K562 (cell line): ENCODE measurements at regions not wholly inside any gene's neighbourhood (a gene's known extent, or its start where the extent isn't known, plus 50 kb on each side); places are given as distances from the start of the nearest gene placed in this dataset.

ENCODE experiments used
- ATAC-seq: fragments of 200-7000 bp; cut with Tn5 transposase; 3 replicates; pipeline ENCODE4 v1.9.1; 2020; ENCODE audit warnings: moderate library complexity
- BruUV-seq: library from RNA; stranded (reverse); fragments of 400-500 nt; replicated peaks from 2 replicates; lab custom pipeline; 2021; lab: Mats Ljungman, UMichigan
- CTCF ChIA-PET: fragments of 300-600 bp; formaldehyde crosslinking; extraction: SDS; loops from one replicate; lab custom pipeline; 2021; ENCODE audit warnings: low intra/inter-chr PET ratio; lab: Yijun Ruan, JAX
- POLR2A ChIA-PET: fragments of 300-600, 350-650 bp; sonication (Branson Sonifier 250); formaldehyde crosslinking; extraction: SDS; loops from one replicate; lab custom pipeline; 2021; ENCODE audit warnings: antibody characterized with exemption, inconsistent platforms; lab: Yijun Ruan, JAX
- DNase-seq, 4 experiments: peaks; one replicate each; pipeline versions ENCODE4 v3.0.0 to v3.0.0-alpha.2; 2011 to 2018; ENCODE audit warnings: low spot score in 3 of 4, mixed read lengths in 3 of 4; ENCODE audit errors: extremely low read depth in 1 of 4
- FAIRE-seq: peaks from 2 replicates; lab custom pipeline; 2011; peaks lifted over from hg19 to GRCh38; lab: Jason Lieb, UNC
- H2AFZ ChIP-seq: 2 replicates; pipeline ENCODE4 v1.6.0; 2011; ENCODE audit warnings: low read depth, low read length, control low read depth, inconsistent platforms
- H3K27ac ChIP-seq: fragments of 200-600 bp; 3 replicates; pipeline ENCODE4 v1.8.0; 2011; ENCODE audit warnings: low read depth, mild to moderate bottlenecking, control low read depth, inconsistent platforms, low read length, moderate library complexity, mixed read lengths; ENCODE audit errors: extremely low read depth
- H3K27me3 ChIP-seq, 2 experiments: fragments of 300-600 bp in 1 of 2; 2 replicates in 1 of 2; 3 replicates in 1 of 2; pipeline versions ENCODE4 v1.6.0 to v1.8.0; 2011; ENCODE audit warnings: inconsistent platforms in 2 of 2, low read length in 2 of 2, mild to moderate bottlenecking in 1 of 2, mixed read lengths in 1 of 2, moderate library complexity in 1 of 2; ENCODE audit not compliant: control insufficient read depth in 2 of 2, insufficient read depth in 2 of 2
- H3K36me3 ChIP-seq: fragments of 300-600 bp; 3 replicates; pipeline ENCODE4 v1.8.0; 2011; ENCODE audit warnings: mild to moderate bottlenecking, low read length, inconsistent platforms; ENCODE audit not compliant: control insufficient read depth, insufficient read depth
- H3K4me1 ChIP-seq, 2 experiments: fragments of 200-600 bp in 1 of 2; replicated peaks in 1 of 2; 2 replicates in 1 of 2; 3 replicates in 1 of 2; pipeline versions ENCODE4 v1.5.1 to v1.8.0; 2011; ENCODE audit warnings: inconsistent platforms in 2 of 2, low read length in 2 of 2, mild to moderate bottlenecking in 1 of 2, mixed read lengths in 1 of 2, moderate library complexity in 1 of 2; ENCODE audit not compliant: control insufficient read depth in 2 of 2, insufficient read depth in 2 of 2
- H3K4me2 ChIP-seq: 2 replicates; pipeline ENCODE4 v1.6.1; 2011; ENCODE audit warnings: low read length, control low read depth, inconsistent platforms, mixed read lengths; ENCODE audit not compliant: insufficient read depth
- H3K4me3 ChIP-seq: fragments of 200-600 bp; sonication (generic), shearing (Covaris generic); 2 replicates; pipeline ENCODE4 v1.5.1; 2016; ENCODE audit warnings: control low read depth, inconsistent platforms
- H3K79me2 ChIP-seq: fragments of 200-600 bp; 3 replicates; pipeline ENCODE4 v1.8.0; 2011; ENCODE audit warnings: low read length, inconsistent platforms; ENCODE audit not compliant: control insufficient read depth, insufficient read depth
- H3K9ac ChIP-seq, 2 experiments: 2 replicates each; pipeline versions ENCODE4 v1.6.0 to v1.6.1; 2011; ENCODE audit warnings: low read depth in 2 of 2, low read length in 2 of 2, control low read depth in 1 of 2, inconsistent platforms in 1 of 2, mild to moderate bottlenecking in 1 of 2, mixed read lengths in 1 of 2; ENCODE audit not compliant: insufficient read depth in 1 of 2
- H3K9me1 ChIP-seq: one replicate; pipeline ENCODE4 v1.6.0; 2011; ENCODE audit warnings: inconsistent platforms, mild to moderate bottlenecking, low read length, moderate library complexity; ENCODE audit not compliant: control insufficient read depth, insufficient read depth
- H3K9me3 ChIP-seq: replicated peaks from 2 replicates; pipeline ENCODE4 v1.5.1; 2011; ENCODE audit warnings: low read depth, low read length, inconsistent platforms; ENCODE audit not compliant: control insufficient read depth, insufficient read depth
- H4K20me1 ChIP-seq: replicated peaks from 2 replicates; pipeline ENCODE4 v1.6.1; 2011; ENCODE audit warnings: low read length, inconsistent platforms, mixed read lengths; ENCODE audit not compliant: control insufficient read depth, insufficient read depth
- DEAF1 ChIP-seq: fragments of 450-650 bp; formaldehyde crosslinking; IDR thresholded peaks from 2 replicates; pipeline ENCODE4 v1.4.0; 2020; ENCODE audit warnings: mild to moderate bottlenecking, moderate library complexity
- ZNF133 ChIP-seq: fragments of 250-450 bp; sonication (Bioruptor Pico); IDR thresholded peaks from 2 replicates; pipeline ENCODE4 v1.4.0; 2020; ENCODE audit warnings: mild to moderate bottlenecking
- WGBS: fragments of 100-300 bp; shearing (Covaris generic); methylation state at CpG from one replicate; pipeline ENCODE4 v1.1.6; 2016; ENCODE audit warnings: low coverage, mixed read lengths; ENCODE audit not compliant: insufficient coverage; ENCODE audit errors: missing lambda C conversion rate; 5-methylcytosine and 5-hydroxymethylcytosine counted together
- in situ Hi-C: fragments of 300-500 bp; cut with MboI; formaldehyde crosslinking; loops from 4 replicates; pipeline ENCODE4 v1.15.0; 2018; ENCODE audit warnings: inconsistent platforms, mixed read lengths
- intact Hi-C: fragments of 100-400 bp; cut with micrococcal nuclease; formaldehyde crosslinking; loops from 2 replicates; pipeline ENCODE4 v1.14.2; 2022

- POLR2A ChIA-PET, result no interaction called here
- DNase-seq (no peak), ATAC-seq (no peak), FAIRE-seq (no peak)
- Histone ChIP-seq H3K27me3 (no peaks in the 10 kb centered on the region), H2AFZ (no peak overlapping the region), H3K9me3 (no peaks in the 10 kb centered on the region), H3K9me1 (no peaks in the 10 kb centered on the region), H3K4me3 (no peak overlapping the region), H4K20me1 (no peaks in the 10 kb centered on the region), H3K4me2 (no peak overlapping the region), H3K27ac (no peak overlapping the region)
- in situ Hi-C loops, result no loop called here
- TF ChIP-seq ZNF133 (CRISPR knock-in tag), result no peak
- TF ChIP-seq, all 486 proteins: peak for 0
- 0% methylated on average over 1 of the region's 1 CpG for WGBS
- Histone ChIP-seq H3K4me1 (no peaks in the 10 kb centered on the region), H3K79me2 (no peaks in the 10 kb centered on the region), H3K36me3 (no peaks in the 10 kb centered on the region), H3K9ac (no peak overlapping the region)
- no TSS peak for BruUV-seq
- intact Hi-C loops, result no loop called here
- CTCF ChIA-PET, result no interaction called here
These were observed 407.7 kb downstream of the PLPP3 start for GRCh38 chr1:56171670-56172069.

- CTCF ChIA-PET, result no interaction called here
- Histone ChIP-seq H3K4me2 (no peak overlapping the region), H3K36me3 (no peaks in the 10 kb centered on the region), H3K9me3 (no peaks in the 10 kb centered on the region), H3K79me2 (no peaks in the 10 kb centered on the region), H2AFZ (no peak overlapping the region), H3K27ac (no peak overlapping the region), H3K4me3 (no peak overlapping the region), H3K27me3 (no peaks in the 10 kb centered on the region), H3K4me1 (no peaks in the 10 kb centered on the region), H3K9me1 (no peaks in the 10 kb centered on the region), H3K9ac (no peak overlapping the region), H4K20me1 (no peaks in the 10 kb centered on the region)
- ATAC-seq (no peak), DNase-seq (no peak), FAIRE-seq (no peak)
- no TSS peak for BruUV-seq
- no peak for TF ChIP-seq DEAF1
- in situ Hi-C loops, result no loop called here
- intact Hi-C loops, result no loop called here
- POLR2A ChIA-PET, result interaction anchor here (0.7 kb wide), 1 partner anchor 452 kb away, joined by 3 read pairs; no protein-coding TSS in a partner anchor
- 0% methylated on average over 4 of the region's 4 CpGs for whole genome bisulfite sequencing
These were observed 408.5 kb downstream of the PLPP3 start for GRCh38 chr1:56170784-56171320.
